ENCODE measurements at regions not wholly inside any gene's neighbourhood (a gene's known extent, or its start where the extent isn't known, plus 50 kb on each side); places are given as distances from the start of the nearest gene placed in this dataset.
A peak's percentile ranks its signal among the peaks of the same experiment; 100 is the strongest.

DNA sequence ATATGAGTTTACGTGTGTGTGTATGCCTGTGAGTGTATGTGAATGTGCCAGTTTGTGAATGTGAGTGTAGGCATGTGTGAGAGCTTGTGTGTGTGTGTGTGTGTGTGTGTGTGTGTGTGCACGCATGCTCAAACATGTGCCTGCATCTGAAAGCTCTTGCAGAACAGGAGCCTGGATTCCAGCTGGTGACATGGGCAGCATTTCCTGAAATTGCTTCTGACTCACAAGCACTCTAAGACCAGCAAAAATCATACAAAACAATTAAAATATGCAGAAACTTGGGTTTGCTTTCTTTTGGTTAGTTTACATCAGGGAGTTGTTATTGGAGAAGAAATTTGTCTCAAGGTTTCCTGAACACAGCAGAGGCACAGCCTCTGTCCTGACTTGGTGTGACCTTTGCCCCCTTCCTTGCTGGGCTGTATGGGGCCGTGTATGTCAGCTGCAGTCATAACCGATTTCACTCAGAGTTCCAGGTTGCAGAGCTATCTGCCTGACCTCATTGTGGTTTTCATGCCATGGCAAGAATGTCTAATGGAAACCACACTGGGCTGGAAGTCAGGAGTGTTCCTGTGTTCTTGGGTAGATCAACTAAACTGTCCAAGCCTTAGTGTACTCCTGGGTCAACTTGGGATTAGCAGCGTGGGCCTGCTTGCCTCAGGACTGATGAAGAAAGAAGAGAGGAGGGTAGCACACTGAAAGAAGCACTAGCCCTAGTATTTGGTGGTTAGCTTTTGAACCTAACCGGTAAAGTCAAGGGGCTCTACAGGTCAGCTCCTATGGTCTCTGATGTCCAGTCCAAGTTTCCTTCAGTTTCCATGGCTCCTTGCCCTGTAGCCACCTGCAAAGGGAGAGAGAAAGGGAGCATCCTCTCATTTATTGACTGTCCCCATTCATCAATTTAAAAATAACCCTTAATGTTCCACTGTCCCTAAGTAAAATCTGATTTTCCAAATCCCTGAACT lies 143.7 kb downstream of the SNX19 start:
- Histone ChIP-seq H2BK15ac (ENCODE audit: low read depth, poor library complexity, severe bottlenecking) (no peak overlapping the region), H3K9me3 (ENCODE audit: control insufficient read depth, low read length) (peaks cover 5% of the 10 kb centered on the region), H2AFZ (ENCODE audit: low read depth, low read length) (no peak overlapping the region), H3K79me1 (replicated peaks; ENCODE audit: low read length, poor library complexity, severe bottlenecking) (no peaks in the 10 kb centered on the region), H4K91ac (ENCODE audit: low read length) (no peak overlapping the region), H3K23ac (ENCODE audit: low read length in 2 of 2) (no peak overlapping the region), H3K4me2 (ENCODE audit: low read length, poor library complexity, severe bottlenecking) (no peak overlapping the region), H3K36me3 (ENCODE audit: control insufficient read depth in 1 of 2, insufficient read depth in 2 of 2, low read depth in 1 of 2, low read length in 2 of 2) (no peaks in the 10 kb centered on the region), H3K27ac (ENCODE audit: low read length, poor library complexity, severe bottlenecking) (peak overlapping the region; percentile 63), H3K4me3 (ENCODE audit: insufficient read depth in 1 of 2, low read depth in 1 of 2, low read length in 2 of 2) (peak overlapping the region in 1 of 2 experiments; percentile 41), H3K18ac (ENCODE audit: low read depth in 1 of 2, low read length in 2 of 2) (peak overlapping the region in 1 of 2 experiments; percentile 80), H3K27me3 (ENCODE audit: control insufficient read depth in 1 of 2, insufficient read depth in 1 of 2, low read length in 2 of 2) (peaks cover 0 to 17% of the 10 kb centered on the region in 2 experiments), H3K14ac (ENCODE audit: low read length in 2 of 2) (no peak overlapping the region), H3K4me1 (ENCODE audit: control insufficient read depth, insufficient read depth, low read depth, low read length) (peaks cover 17% of the 10 kb centered on the region), H2BK5ac (ENCODE audit: low read depth, low read length, poor library complexity, severe bottlenecking) (no peak overlapping the region), H2BK12ac (ENCODE audit: low read length in 2 of 2) (no peak overlapping the region), H2AK5ac (ENCODE audit: low read length, severe bottlenecking) (peak overlapping the region; percentile 97), H3K4ac (ENCODE audit: low read depth in 1 of 2, low read length in 2 of 2) (no peak overlapping the region), H4K8ac (ENCODE audit: low read length) (no peak overlapping the region), H3K9ac (ENCODE audit: low read length) (peak overlapping the region; percentile 65), H2BK120ac (ENCODE audit: low read depth, low read length) (no peak overlapping the region)
- 27% methylated on average over 6 of the region's 6 CpGs for WGBS
- DNase-seq = peak; percentile 97

DNA sequence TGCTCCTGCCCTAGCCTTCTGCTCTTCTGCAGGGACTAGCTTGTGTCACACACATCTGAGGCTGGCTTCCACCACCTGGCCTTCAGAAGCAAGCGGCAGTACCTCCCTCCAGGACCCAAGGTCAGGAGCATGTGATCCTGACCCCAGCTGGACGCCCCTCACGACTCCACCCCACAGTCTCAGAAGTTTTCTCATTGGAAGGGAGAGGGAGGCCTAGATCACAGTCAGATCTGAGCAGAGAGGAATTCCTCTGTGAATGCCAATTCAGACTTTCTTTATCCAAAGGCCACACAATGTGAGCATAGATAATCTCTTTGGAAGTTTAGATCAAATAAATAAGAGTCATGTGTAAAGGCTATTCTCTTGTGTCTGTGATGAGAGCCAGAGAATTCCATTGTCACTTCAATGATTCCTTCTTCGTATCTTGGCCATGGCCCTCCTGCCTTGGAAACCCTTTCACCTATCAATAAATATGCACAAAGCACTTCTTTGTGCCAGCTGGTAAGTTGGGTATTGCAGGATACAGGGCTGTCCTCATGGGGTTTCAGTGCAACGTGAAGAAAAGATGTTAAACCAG lies 142.9 kb downstream of the SNX19 start:
- no peak for DNase-seq
- Histone ChIP-seq H3K27me3 (ENCODE audit: control insufficient read depth in 1 of 2, insufficient read depth in 1 of 2, low read length in 2 of 2) (peaks cover 0 to 13% of the 10 kb centered on the region in 2 experiments), H3K4me1 (ENCODE audit: control insufficient read depth, insufficient read depth, low read depth, low read length) (peaks cover 17% of the 10 kb centered on the region), H4K91ac (ENCODE audit: low read length) (no peak overlapping the region), H3K23ac (ENCODE audit: low read length in 2 of 2) (no peak overlapping the region), H3K9me3 (ENCODE audit: control insufficient read depth, low read length) (peaks cover 6% of the 10 kb centered on the region), H2AFZ (ENCODE audit: low read depth, low read length) (no peak overlapping the region), H3K4me2 (ENCODE audit: low read length, poor library complexity, severe bottlenecking) (no peak overlapping the region), H3K9ac (ENCODE audit: low read length) (no peak overlapping the region), H3K79me1 (replicated peaks; ENCODE audit: low read length, poor library complexity, severe bottlenecking) (no peaks in the 10 kb centered on the region), H3K27ac (ENCODE audit: low read length, poor library complexity, severe bottlenecking) (no peak overlapping the region), H2BK5ac (ENCODE audit: low read depth, low read length, poor library complexity, severe bottlenecking) (no peak overlapping the region), H3K14ac (ENCODE audit: low read length in 2 of 2) (peak overlapping the region in 1 of 2 experiments; percentile 62), H3K36me3 (ENCODE audit: control insufficient read depth in 1 of 2, insufficient read depth in 2 of 2, low read depth in 1 of 2, low read length in 2 of 2) (peaks cover 0 to 3% of the 10 kb centered on the region in 2 experiments), H2BK12ac (ENCODE audit: low read length in 2 of 2) (peak overlapping the region in 1 of 2 experiments; percentile 88), H3K4me3 (ENCODE audit: insufficient read depth in 1 of 2, low read depth in 1 of 2, low read length in 2 of 2) (no peak overlapping the region), H2BK15ac (ENCODE audit: low read depth, poor library complexity, severe bottlenecking) (no peak overlapping the region), H3K18ac (ENCODE audit: low read depth in 1 of 2, low read length in 2 of 2) (peak overlapping the region; percentile 40 to 80), H2BK120ac (ENCODE audit: low read depth, low read length) (no peak overlapping the region), H2AK5ac (ENCODE audit: low read length, severe bottlenecking) (peak overlapping the region; percentile 97), H4K8ac (ENCODE audit: low read length) (no peak overlapping the region), H3K4ac (ENCODE audit: low read depth in 1 of 2, low read length in 2 of 2) (peak overlapping the region in 1 of 2 experiments; percentile 52)
- 85% methylated on average over 2 of the region's 5 CpGs for WGBS

DNA sequence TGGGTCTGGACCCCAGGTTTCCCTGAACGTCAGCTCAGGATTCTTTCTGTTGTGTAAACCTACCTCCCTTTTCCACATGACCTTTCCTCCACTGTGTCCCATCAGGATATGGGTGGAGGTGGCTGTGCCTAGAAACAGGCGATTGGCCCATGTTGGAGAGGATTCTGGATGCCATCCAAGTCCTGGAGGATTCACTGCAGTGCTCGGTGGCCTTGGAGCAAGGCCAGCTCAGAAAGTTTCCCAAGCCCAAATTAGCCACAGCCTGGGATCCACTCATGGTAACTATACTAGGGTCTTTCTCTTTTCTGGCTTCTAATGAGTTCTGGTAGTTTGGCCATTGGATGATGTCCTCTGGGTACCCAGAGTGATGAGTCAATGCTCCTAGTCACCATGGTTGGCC lies 141.6 kb downstream of the SNX19 start:
- no peak overlapping the region for H3K18ac ChIP-seq (ENCODE audit: low read depth in 1 of 2, low read length in 2 of 2)
- H3K27me3 ChIP-seq (ENCODE audit: control insufficient read depth in 1 of 2, insufficient read depth in 1 of 2, low read length in 2 of 2) = peaks cover 0 to 4% of the 10 kb centered on the region in 2 experiments
- no peak overlapping the region for H3K4me2 ChIP-seq (ENCODE audit: low read length, poor library complexity, severe bottlenecking)
- H3K79me1 ChIP-seq (replicated peaks; ENCODE audit: low read length, poor library complexity, severe bottlenecking) = no peaks in the 10 kb centered on the region
- no peak overlapping the region for H2BK5ac ChIP-seq (ENCODE audit: low read depth, low read length, poor library complexity, severe bottlenecking)
- H3K14ac ChIP-seq (ENCODE audit: low read length in 2 of 2) = no peak overlapping the region
- H3K4me1 ChIP-seq (ENCODE audit: control insufficient read depth, insufficient read depth, low read depth, low read length) = peaks cover 17% of the 10 kb centered on the region
- H4K8ac ChIP-seq (ENCODE audit: low read length) = no peak overlapping the region
- no peak overlapping the region for H3K23ac ChIP-seq (ENCODE audit: low read length in 2 of 2)
- no peak overlapping the region for H3K4ac ChIP-seq (ENCODE audit: low read depth in 1 of 2, low read length in 2 of 2)
- peaks cover 6% of the 10 kb centered on the region for H3K9me3 ChIP-seq (ENCODE audit: control insufficient read depth, low read length)
- DNase-seq = no peak
- H4K91ac ChIP-seq (ENCODE audit: low read length) = no peak overlapping the region
- no peak overlapping the region for H3K27ac ChIP-seq (ENCODE audit: low read length, poor library complexity, severe bottlenecking)
- H2BK120ac ChIP-seq (ENCODE audit: low read depth, low read length) = no peak overlapping the region
- H2BK15ac ChIP-seq (ENCODE audit: low read depth, poor library complexity, severe bottlenecking) = no peak overlapping the region
- 64% methylated on average over 2 of the region's 3 CpGs for WGBS
- peak overlapping the region; percentile 18 for H2AK5ac ChIP-seq (ENCODE audit: low read length, severe bottlenecking)
- H2AFZ ChIP-seq (ENCODE audit: low read depth, low read length) = no peak overlapping the region
- no peak overlapping the region for H3K4me3 ChIP-seq (ENCODE audit: insufficient read depth in 1 of 2, low read depth in 1 of 2, low read length in 2 of 2)
- H3K36me3 ChIP-seq (ENCODE audit: control insufficient read depth in 1 of 2, insufficient read depth in 2 of 2, low read depth in 1 of 2, low read length in 2 of 2) = peaks cover 0 to 3% of the 10 kb centered on the region in 2 experiments
- no peak overlapping the region for H3K9ac ChIP-seq (ENCODE audit: low read length)
- H2BK12ac ChIP-seq (ENCODE audit: low read length in 2 of 2) = no peak overlapping the region
